H1 (cell line): ENCODE measurements at regions not wholly inside any gene's neighbourhood (a gene's known extent, or its start where the extent isn't known, plus 50 kb on each side); places are given as distances from the start of the nearest gene placed in this dataset.

Experiments
- CTCF ChIA-PET: fragments of 300-600 bp; sonication (Branson Sonifier 250); formaldehyde crosslinking; loops from one replicate; lab custom pipeline; 2021; ENCODE audit not compliant: partially characterized antibody; lab: Charles Lee
- POLR2A ChIA-PET: fragments of 300-600 bp; sonication (Branson Sonifier 250); formaldehyde crosslinking; loops from one replicate; lab custom pipeline; 2021; ENCODE audit warnings: inconsistent platforms; ENCODE audit not compliant: partially characterized antibody; lab: Charles Lee
- DNase-seq, 2 experiments: peaks; one replicate each; pipeline versions ENCODE4 v3.0.0 to v3.0.0-alpha.2; 2010 to 2022; ENCODE audit warnings: low spot score in 2 of 2, low read depth in 1 of 2, mixed read lengths in 1 of 2
- FAIRE-seq: peaks from 2 replicates; lab custom pipeline; 2011; peaks lifted over from hg19 to GRCh38; lab: Jason Lieb, UNC
- H2AFZ ChIP-seq: 2 replicates; pipeline ENCODE4 v1.8.1; 2012; ENCODE audit warnings: low read length, inconsistent platforms
- H2AK5ac ChIP-seq: 2 replicates; pipeline ENCODE4 v1.6.1; 2013; ENCODE audit warnings: low read depth, low read length
- H2BK120ac ChIP-seq: replicated peaks from 2 replicates; pipeline ENCODE3; 2013; ENCODE audit warnings: low read depth, low read length, inconsistent platforms
- H2BK12ac ChIP-seq: 2 replicates; pipeline ENCODE4 v1.6.1; 2013; ENCODE audit warnings: low read depth, low read length
- H2BK15ac ChIP-seq: 2 replicates; pipeline ENCODE4 v1.6.1; 2013; ENCODE audit warnings: low read length
- H2BK20ac ChIP-seq: 2 replicates; pipeline ENCODE4 v1.6.1; 2013; ENCODE audit warnings: low read length
- H2BK5ac ChIP-seq: 2 replicates; pipeline ENCODE4 v1.6.1; 2013; ENCODE audit warnings: low read depth, low read length
- H3K14ac ChIP-seq: 2 replicates; pipeline ENCODE4 v1.6.1; 2013; ENCODE audit warnings: inconsistent platforms; ENCODE audit not compliant: insufficient read length
- H3K18ac ChIP-seq: 2 replicates; pipeline ENCODE4 v1.6.1; 2013; ENCODE audit warnings: low read length; ENCODE audit errors: extremely low read depth
- H3K23ac ChIP-seq: 2 replicates; pipeline ENCODE4 v1.6.1; 2013; ENCODE audit warnings: inconsistent platforms; ENCODE audit not compliant: insufficient read length
- H3K23me2 ChIP-seq: 2 replicates; pipeline ENCODE4 v1.6.1; 2013; ENCODE audit warnings: low read depth, low read length
- H3K27ac ChIP-seq: 2 replicates; pipeline ENCODE4 v1.6.1; 2011; ENCODE audit warnings: low read depth, low read length, inconsistent platforms
- H3K27me3 ChIP-seq, 4 experiments: replicated peaks in 1 of 4; 1 replicate in 1 of 4; 2 replicates in 3 of 4; pipeline versions ENCODE4 v1.6.1 to v1.8.1; 2011 to 2013; ENCODE audit warnings: low read length in 3 of 4, mild to moderate bottlenecking in 3 of 4, inconsistent platforms in 2 of 4, mixed read lengths in 2 of 4, moderate library complexity in 1 of 4; ENCODE audit not compliant: control insufficient read depth in 3 of 4, insufficient read depth in 3 of 4; ENCODE audit errors: extremely low read depth in 1 of 4
- H3K36me3 ChIP-seq, 4 experiments: 2 replicates each; pipeline versions ENCODE4 v1.6.1 to v1.8.1; 2011 to 2013; ENCODE audit warnings: mild to moderate bottlenecking in 4 of 4, low read length in 3 of 4, moderate library complexity in 2 of 4, control low read depth in 1 of 4, inconsistent platforms in 1 of 4; ENCODE audit not compliant: insufficient read depth in 4 of 4, control insufficient read depth in 2 of 4
- H3K4ac ChIP-seq: replicated peaks from 2 replicates; pipeline ENCODE3; 2013; ENCODE audit warnings: low read length, low read depth, mixed read lengths, inconsistent platforms; ENCODE audit not compliant: insufficient read length
- H3K4me1 ChIP-seq, 4 experiments: replicated peaks in 1 of 4; 1 replicate in 1 of 4; 2 replicates in 3 of 4; pipeline versions ENCODE4 v1.6.1 to v1.8.1; 2011 to 2013; ENCODE audit warnings: low read length in 3 of 4, inconsistent platforms in 2 of 4, mixed read lengths in 1 of 4; ENCODE audit not compliant: insufficient read depth in 4 of 4, control insufficient read depth in 3 of 4
- H3K4me2 ChIP-seq, 2 experiments: 2 replicates each; pipeline versions ENCODE4 v1.6.1 to v1.8.1; 2011 to 2013; ENCODE audit warnings: low read depth in 2 of 2, low read length in 2 of 2, control low read depth in 1 of 2, inconsistent platforms in 1 of 2, mild to moderate bottlenecking in 1 of 2; ENCODE audit not compliant: insufficient read depth in 1 of 2
- H3K4me3 ChIP-seq, 4 experiments: fragments of 200-600, 300-600 bp in 1 of 4; sonication (generic), shearing (Covaris generic), sonication (Bioruptor Twin) in 1 of 4; 2 replicates each; pipeline versions ENCODE4 v1.5.1 to v1.8.1; 2011 to 2016; ENCODE audit warnings: low read length in 4 of 4, low read depth in 3 of 4, control low read depth in 2 of 4, inconsistent platforms in 2 of 4, mild to moderate bottlenecking in 2 of 4, mixed read lengths in 1 of 4, moderate library complexity in 1 of 4; ENCODE audit not compliant: insufficient read depth in 2 of 4; ENCODE audit errors: extremely low read depth in 1 of 4
- H3K56ac ChIP-seq: replicated peaks from 2 replicates; pipeline ENCODE3; 2013; ENCODE audit warnings: low read depth, mild to moderate bottlenecking, mixed read lengths, low read length, inconsistent platforms; ENCODE audit not compliant: insufficient read length
- H3K79me1 ChIP-seq: 2 replicates; pipeline ENCODE4 v1.6.1; 2013; ENCODE audit warnings: low read depth, low read length, control low read depth
- H3K79me2 ChIP-seq, 2 experiments: 2 replicates each; pipeline versions ENCODE4 v1.6.1 to v1.8.1; 2012 to 2013; ENCODE audit warnings: low read length in 2 of 2, mild to moderate bottlenecking in 2 of 2, inconsistent platforms in 1 of 2; ENCODE audit not compliant: insufficient read depth in 2 of 2, control insufficient read depth in 1 of 2
- H3K9ac ChIP-seq, 4 experiments: replicated peaks in 1 of 4; 1 replicate in 1 of 4; 2 replicates in 3 of 4; pipeline versions ENCODE4 v1.6.1 to v1.8.1; 2011 to 2013; ENCODE audit warnings: low read depth in 3 of 4, low read length in 3 of 4, control low read depth in 2 of 4, mild to moderate bottlenecking in 2 of 4, moderate library complexity in 2 of 4, inconsistent platforms in 1 of 4; ENCODE audit errors: extremely low read depth in 1 of 4
- H3K9me3 ChIP-seq, 2 experiments: 2 replicates each; pipeline versions ENCODE4 v1.6.1 to v1.8.1; 2012 to 2013; ENCODE audit warnings: mild to moderate bottlenecking in 2 of 2, moderate library complexity in 2 of 2, control low read depth in 1 of 2, inconsistent platforms in 1 of 2, low read depth in 1 of 2, low read length in 1 of 2, mixed read lengths in 1 of 2; ENCODE audit not compliant: insufficient read depth in 2 of 2
- H4K20me1 ChIP-seq, 2 experiments: replicated peaks in 1 of 2; 2 replicates each; pipeline versions ENCODE3 to v1.8.1; 2011 to 2013; ENCODE audit warnings: inconsistent platforms in 2 of 2, low read length in 2 of 2, mild to moderate bottlenecking in 1 of 2; ENCODE audit not compliant: insufficient read depth in 2 of 2, control insufficient read depth in 1 of 2
- H4K5ac ChIP-seq: 2 replicates; pipeline ENCODE4 v1.6.1; 2013; ENCODE audit warnings: low read length, low read depth, mixed read lengths, inconsistent platforms; ENCODE audit not compliant: insufficient read length
- H4K8ac ChIP-seq: 2 replicates; pipeline ENCODE4 v1.8.0; 2013; ENCODE audit warnings: mild to moderate bottlenecking, moderate library complexity, low read length, inconsistent platforms; ENCODE audit not compliant: insufficient read depth; ENCODE audit errors: extremely low read depth
- H4K91ac ChIP-seq: replicated peaks from 2 replicates; pipeline ENCODE3; 2013; ENCODE audit warnings: low read length, mixed read lengths, inconsistent platforms; ENCODE audit not compliant: insufficient read length
- CBX8 ChIP-seq: fragments of 300-800, 300-1000 bp; sonication (generic); IDR thresholded peaks from 2 replicates; pipeline ENCODE4 v1.7.1; 2016; ENCODE audit warnings: low read depth, low read length, borderline replicate concordance
- GABPA ChIP-seq: IDR thresholded peaks from 2 replicates; pipeline ENCODE4 v1.6.1; 2011; ENCODE audit warnings: mild to moderate bottlenecking, low read length, moderate library complexity, borderline replicate concordance; ENCODE audit not compliant: insufficient read depth
- GTF2F1 ChIP-seq: IDR thresholded peaks from 2 replicates; pipeline ENCODE4 v1.6.1; 2012; ENCODE audit warnings: low read depth, low read length, improper control_type of control experiment, borderline replicate concordance
- KDM4A ChIP-seq: IDR thresholded peaks from one replicate; pipeline ENCODE4 v1.7.1; 2012; ENCODE audit warnings: low read depth, mild to moderate bottlenecking, moderate library complexity, low read length, inconsistent platforms; ENCODE audit not compliant: severe bottlenecking
- KDM5A ChIP-seq: fragments of 200-600 bp; IDR thresholded peaks from 2 replicates; pipeline ENCODE4 v1.7.1; 2012; ENCODE audit warnings: mild to moderate bottlenecking, low read length, inconsistent platforms, mixed read lengths
- MAX ChIP-seq: IDR thresholded peaks from 2 replicates; pipeline ENCODE4 v1.6.1; 2012; ENCODE audit warnings: inconsistent platforms
- SP4 ChIP-seq: IDR thresholded peaks from 2 replicates; pipeline ENCODE4 v1.6.1; 2012; ENCODE audit warnings: low read length, inconsistent platforms
- SUZ12 ChIP-seq: fragments of 200-600 bp; sonication (generic); IDR thresholded peaks from 2 replicates; pipeline ENCODE4 v1.6.1; 2012; ENCODE audit warnings: mild to moderate bottlenecking, inconsistent platforms, low read length, moderate library complexity, mixed read lengths

- H3K14ac ChIP-seq: no peak overlapping the region
- H3K4me2 ChIP-seq: no peak overlapping the region
- TF ChIP-seq MAX (no peak), GABPA (no peak), KDM4A (no peak), SUZ12 (no peak), GTF2F1 (no peak), KDM5A (no peak), CBX8 (no peak), SP4 (no peak)
- no peaks in the 10 kb centered on the region for H3K27me3 ChIP-seq
- no peaks in the 10 kb centered on the region for H3K23me2 ChIP-seq
- H3K56ac ChIP-seq: no peak overlapping the region
- CTCF ChIA-PET: interaction anchor here (1.0 to 1.4 kb wide), 2 partner anchors 12 to 112 kb away, joined by 4 to 5 read pairs; partner anchors contain the start of gene MME
- no peak overlapping the region for H2BK120ac ChIP-seq
- H3K4me3 ChIP-seq: no peak overlapping the region
- H4K5ac ChIP-seq: no peak overlapping the region
- no peak overlapping the region for H2BK5ac ChIP-seq
- no peak overlapping the region for H2AK5ac ChIP-seq
- H2BK15ac ChIP-seq: no peak overlapping the region
- POLR2A ChIA-PET: no interaction called here
- FAIRE-seq: no peak
- DNase-seq: no peak
- H3K79me2 ChIP-seq: no peaks in the 10 kb centered on the region
- no peak overlapping the region for H3K9ac ChIP-seq
- no peak overlapping the region for H3K23ac ChIP-seq
- no peak overlapping the region for H2BK20ac ChIP-seq
- H3K4me1 ChIP-seq: no peaks in the 10 kb centered on the region
- no peak overlapping the region for H4K8ac ChIP-seq
- no peak overlapping the region for H2AFZ ChIP-seq
- H3K9me3 ChIP-seq: no peaks in the 10 kb centered on the region
- no peaks in the 10 kb centered on the region for H3K79me1 ChIP-seq
- H3K36me3 ChIP-seq: no peaks in the 10 kb centered on the region
- H3K18ac ChIP-seq: no peak overlapping the region
- H3K27ac ChIP-seq: no peak overlapping the region
- no peak overlapping the region for H3K4ac ChIP-seq
- no peak overlapping the region for H2BK12ac ChIP-seq
- H4K91ac ChIP-seq: no peak overlapping the region
- no peaks in the 10 kb centered on the region for H4K20me1 ChIP-seq
Observed at GRCh38 chr3:154967090-154967489, 113.0 kb upstream of the MME start.
